GM19035 (cell line): ENCODE measurements at regions not wholly inside any gene's neighbourhood (a gene's known extent, or its start where the extent isn't known, plus 50 kb on each side); places are given as distances from the start of the nearest gene placed in this dataset.

Experiments used
- ATAC-seq: cut with Tn5 transposase; IDR thresholded peaks from one replicate; pipeline ENCODE4 v1.9.1; 2021; ENCODE audit not compliant: unreplicated experiment

GRCh38 chr18:28816155-28816554, 639.2 kb upstream of the CDH2 start:
- no peak for ATAC-seq

GRCh38 chr18:28814365-28814764, 637.4 kb upstream of the CDH2 start:
- ATAC-seq: no peak

- no peak for ATAC-seq
These were observed 631.4 kb upstream of the CDH2 start for GRCh38 chr18:28808373-28808772.

- no peak for ATAC-seq
These were observed 628.6 kb upstream of the CDH2 start for GRCh38 chr18:28805491-28805890.

GRCh38 chr18:28804512-28805202, 627.7 kb upstream of the CDH2 start:
- no peak for ATAC-seq

- ATAC-seq: no peak
These were observed 625.6 kb upstream of the CDH2 start for GRCh38 chr18:28802546-28802945.

GRCh38 chr18:28801876-28802275, 624.9 kb upstream of the CDH2 start:
- no peak for ATAC-seq

- no peak for ATAC-seq
These were observed 617.7 kb upstream of the CDH2 start for GRCh38 chr18:28794459-28795245.

GRCh38 chr18:28793901-28794300, 617.0 kb upstream of the CDH2 start:
- ATAC-seq: no peak

- ATAC-seq: no peak
These were observed 615.6 kb upstream of the CDH2 start for GRCh38 chr18:28792404-28793086.

GRCh38 chr18:28791101-28791500, 614.2 kb upstream of the CDH2 start:
- no peak for ATAC-seq

GRCh38 chr18:28789502-28789901, 612.6 kb upstream of the CDH2 start:
- ATAC-seq: no peak

GRCh38 chr18:28786926-28787325, 610.0 kb upstream of the CDH2 start:
- ATAC-seq: no peak

- no peak for ATAC-seq
These were observed 604.9 kb upstream of the CDH2 start for GRCh38 chr18:28781616-28782362.

GRCh38 chr18:28778706-28779105, 601.8 kb upstream of the CDH2 start:
- ATAC-seq: no peak

- no peak for ATAC-seq
These were observed 600.8 kb upstream of the CDH2 start for GRCh38 chr18:28777756-28778155.

GRCh38 chr18:28771849-28772248, 594.9 kb upstream of the CDH2 start:
- ATAC-seq: no peak

- no peak for ATAC-seq
These were observed 592.1 kb upstream of the CDH2 start for GRCh38 chr18:28768791-28769768.

- no peak for ATAC-seq
These were observed 590.8 kb upstream of the CDH2 start for GRCh38 chr18:28767727-28768211.

- no peak for ATAC-seq
These were observed 590.3 kb upstream of the CDH2 start for GRCh38 chr18:28767201-28767600.
